SK-N-SH (cell line): ENCODE measurements at regions not wholly inside any gene's neighbourhood (a gene's known extent, or its start where the extent isn't known, plus 50 kb on each side); places are given as distances from the start of the nearest gene placed in this dataset.

ENCODE experiments used
- CTCF ChIA-PET: fragments of 300-600, 350-600 bp; formaldehyde crosslinking; extraction: SDS; loops from one replicate; lab custom pipeline; 2021; lab: Yijun Ruan, JAX
- POLR2A ChIA-PET: fragments of 350-600 bp; sonication (Branson Sonifier 250); formaldehyde crosslinking; extraction: SDS; loops from one replicate; lab custom pipeline; 2020; ENCODE audit warnings: antibody characterized with exemption, inconsistent platforms; lab: Yijun Ruan, JAX
- DNase-seq: peaks from one replicate; pipeline ENCODE4 v3.0.0; 2012
- H2AFZ ChIP-seq: fragments of 200-600 bp; sonication (generic); 2 replicates; pipeline ENCODE4 v1.8.1; 2016; ENCODE audit warnings: antibody characterized with exemption, mild to moderate bottlenecking, low read depth
- H3F3A ChIP-seq: fragments of 200-600 bp; sonication (generic); replicated peaks from 2 replicates; pipeline ENCODE3; 2016; ENCODE audit warnings: antibody characterized with exemption, mild to moderate bottlenecking; ENCODE audit not compliant: insufficient read depth
- H3K27ac ChIP-seq, 2 experiments: fragments of 200-500 bp in 1 of 2; fragments of 200-600 bp in 1 of 2; sonication (Bioruptor generic) in 1 of 2; sonication (generic), shearing (Covaris generic) in 1 of 2; 2 replicates each; pipeline versions ENCODE4 v1.5.1 to v1.6.1; 2014 to 2016; ENCODE audit warnings: low read depth in 2 of 2, inconsistent platforms in 1 of 2, low read length in 1 of 2, mild to moderate bottlenecking in 1 of 2, mixed read lengths in 1 of 2
- H3K27me3 ChIP-seq: fragments of 200-600 bp; sonication (generic), shearing (Covaris generic); 2 replicates; pipeline ENCODE4 v1.6.1; 2016; ENCODE audit warnings: mixed run types; ENCODE audit not compliant: insufficient read depth
- H3K36me3 ChIP-seq, 2 experiments: fragments of 200-500 bp in 1 of 2; fragments of 200-600 bp in 1 of 2; sonication (Bioruptor generic) in 1 of 2; sonication (generic) in 1 of 2; replicated peaks in 1 of 2; 2 replicates each; pipeline versions ENCODE3 to v1.5.1; 2014 to 2016; ENCODE audit warnings: low read length in 1 of 2, mild to moderate bottlenecking in 1 of 2; ENCODE audit not compliant: insufficient read depth in 2 of 2, control insufficient read depth in 1 of 2
- H3K4me1 ChIP-seq, 2 experiments: fragments of 200-500 bp in 1 of 2; fragments of 200-600 bp in 1 of 2; sonication (Bioruptor generic) in 1 of 2; sonication (generic), shearing (Covaris generic) in 1 of 2; 2 replicates each; pipeline versions ENCODE4 v1.5.1 to v1.6.1; 2014 to 2016; ENCODE audit warnings: low read depth in 1 of 2, low read length in 1 of 2, mixed run types in 1 of 2; ENCODE audit not compliant: insufficient read depth in 2 of 2, control insufficient read depth in 1 of 2
- H3K4me2 ChIP-seq: fragments of 200-600 bp; sonication (generic), shearing (Covaris generic); 2 replicates; pipeline ENCODE4 v1.6.1; 2017; ENCODE audit warnings: mixed run types
- H3K4me3 ChIP-seq, 2 experiments: fragments of 200-500 bp in 1 of 2; fragments of 200-600 bp in 1 of 2; sonication (Bioruptor generic) in 1 of 2; sonication (generic), shearing (Covaris generic) in 1 of 2; 2 replicates each; pipeline versions ENCODE4 v1.5.1 to v1.8.1; 2014 to 2016; ENCODE audit warnings: low read depth in 2 of 2, inconsistent platforms in 1 of 2, low read length in 1 of 2, mild to moderate bottlenecking in 1 of 2, mixed read lengths in 1 of 2, moderate library complexity in 1 of 2
- H3K79me2 ChIP-seq: fragments of 200-600 bp; sonication (generic); 2 replicates; pipeline ENCODE4 v1.8.1; 2017; ENCODE audit warnings: mild to moderate bottlenecking; ENCODE audit not compliant: insufficient read depth
- H3K9ac ChIP-seq: fragments of 200-600 bp; sonication (generic); 2 replicates; pipeline ENCODE4 v1.6.1; 2017; ENCODE audit warnings: mixed run types
- H3K9me2 ChIP-seq: fragments of 200-600 bp; sonication (generic); 2 replicates; pipeline ENCODE4 v1.6.1; 2017; ENCODE audit warnings: mixed run types
- H3K9me3 ChIP-seq: fragments of 200-600 bp; sonication (generic); 2 replicates; pipeline ENCODE4 v1.6.1; 2017; ENCODE audit warnings: mixed run types, mild to moderate bottlenecking, moderate library complexity
- H4K20me1 ChIP-seq: fragments of 200-600 bp; sonication (generic); 2 replicates; pipeline ENCODE4 v1.6.1; 2017; ENCODE audit warnings: mild to moderate bottlenecking, mixed run types; ENCODE audit not compliant: insufficient read depth
- CHD2 ChIP-seq: fragments of 150-350 bp; IDR thresholded peaks from 2 replicates; pipeline ENCODE4 v1.6.1; 2018; ENCODE audit warnings: low read length; ENCODE audit not compliant: partially characterized antibody
- ELF1 ChIP-seq: IDR thresholded peaks from 2 replicates; pipeline ENCODE4 v1.4.0; 2012
- EP300 ChIP-seq, 2 experiments: IDR thresholded peaks; 2 replicates each; pipeline versions ENCODE4 v1.4.0 to v1.6.1; 2012; ENCODE audit warnings: borderline replicate concordance in 1 of 2, low read depth in 1 of 2, low read length in 1 of 2
- EZH2phosphoT487 ChIP-seq: fragments of 200-600 bp; sonication (generic); IDR thresholded peaks from 2 replicates; pipeline ENCODE4 v1.6.1; 2017; ENCODE audit warnings: low read depth, mixed run types, mild to moderate bottlenecking, antibody characterized with exemption, moderate library complexity, borderline replicate concordance
- FOXM1 ChIP-seq: IDR thresholded peaks from 2 replicates; pipeline ENCODE4 v1.4.0; 2012; ENCODE audit warnings: low read depth, mild to moderate bottlenecking
- JUND ChIP-seq: IDR thresholded peaks from 2 replicates; pipeline ENCODE4 v1.4.0; 2012
- MEF2A ChIP-seq: IDR thresholded peaks from 2 replicates; pipeline ENCODE4 v1.4.0; 2012; ENCODE audit warnings: low read depth, borderline replicate concordance
- NFIC ChIP-seq: IDR thresholded peaks from 2 replicates; pipeline ENCODE4 v1.4.0; 2012; ENCODE audit warnings: borderline replicate concordance
- NRF1 ChIP-seq: IDR thresholded peaks from 2 replicates; pipeline ENCODE4 v1.6.1; 2012; ENCODE audit warnings: low read depth, mild to moderate bottlenecking, low read length
- RCOR1 ChIP-seq: fragments of 150-350 bp; IDR thresholded peaks from 2 replicates; pipeline ENCODE4 v1.6.1; 2017; ENCODE audit warnings: antibody characterized with exemption, low read length
- RFX5 ChIP-seq: IDR thresholded peaks from 2 replicates; pipeline ENCODE4 v1.6.1; 2012; ENCODE audit warnings: mild to moderate bottlenecking, improper control_type of control experiment, low read length
- RXRA ChIP-seq: IDR thresholded peaks from 2 replicates; pipeline ENCODE4 v1.4.0; 2012; ENCODE audit warnings: low read depth, mild to moderate bottlenecking, borderline replicate concordance
- SIN3A ChIP-seq: IDR thresholded peaks from 2 replicates; pipeline ENCODE4 v1.6.1; 2012; ENCODE audit warnings: low read depth, mild to moderate bottlenecking, low read length, moderate library complexity, borderline replicate concordance
- TCF12 ChIP-seq: IDR thresholded peaks from 2 replicates; pipeline ENCODE4 v1.4.0; 2012
- YY1 ChIP-seq: IDR thresholded peaks from 2 replicates; pipeline ENCODE4 v1.4.0; 2012; ENCODE audit warnings: low read depth, mild to moderate bottlenecking
- WGBS: methylation state at CpG from one replicate; pipeline ENCODE4 v1.1.6; 2017; ENCODE audit warnings: low lambda C conversion rate; 5-methylcytosine and 5-hydroxymethylcytosine counted together
- TF ChIP-seq, protein P1 (sequence below): IDR thresholded peaks from 2 replicates; pipeline ENCODE4 v1.4.0; 2012; ENCODE audit warnings: low read depth, borderline replicate concordance
- TF ChIP-seq, protein P2 (sequence below): fragments of 200-600 bp; sonication (generic); IDR thresholded peaks from 2 replicates; pipeline ENCODE4 v1.6.1; 2017; ENCODE audit warnings: antibody characterized with exemption, mild to moderate bottlenecking, moderate library complexity
- TF ChIP-seq, protein P3 (sequence below): IDR thresholded peaks from 2 replicates; pipeline ENCODE4 v1.6.1; 2012; ENCODE audit warnings: mild to moderate bottlenecking, low read depth, low read length, moderate library complexity
- TF ChIP-seq, protein P4 (sequence below): IDR thresholded peaks from 2 replicates; pipeline ENCODE4; 2012

DNA sequence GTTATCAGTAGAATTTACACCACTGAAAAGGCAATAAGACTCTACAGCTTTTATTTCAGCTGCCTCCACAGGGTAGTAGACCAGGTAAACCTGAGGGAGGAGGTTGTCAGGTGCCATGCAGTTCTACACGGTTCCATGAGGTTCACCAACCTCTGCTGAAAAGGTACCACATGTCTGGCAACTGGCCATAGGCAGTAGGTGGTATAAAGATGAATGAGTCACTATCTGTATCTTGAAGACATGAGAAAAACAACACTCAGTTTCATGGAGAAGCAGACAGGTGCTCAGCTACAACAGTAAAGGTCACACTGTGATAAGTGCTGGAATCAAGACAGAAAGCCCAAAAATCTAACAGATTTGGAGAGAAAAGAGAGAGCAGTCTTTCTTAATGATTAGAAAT, 145.4 kb downstream of the PTGER3 start:
- H4K20me1 ChIP-seq, result no peaks in the 10 kb centered on the region
- no peaks in the 10 kb centered on the region; a peak in 1 of 4 replicates for H3K4me1 ChIP-seq
- no peak for DNase-seq
- H3K9me3 ChIP-seq, result no peaks in the 10 kb centered on the region
- no peak overlapping the region for H3K9ac ChIP-seq
- WGBS, result 0% methylated on average over 1 of the region's 1 CpG
- no peaks in the 10 kb centered on the region for H3K9me2 ChIP-seq
- no peak for TF ChIP-seq TCF12
- no peak for TF ChIP-seq CHD2
- no peak for TF ChIP-seq EZH2phosphoT487
- TF ChIP-seq, protein P1, sequence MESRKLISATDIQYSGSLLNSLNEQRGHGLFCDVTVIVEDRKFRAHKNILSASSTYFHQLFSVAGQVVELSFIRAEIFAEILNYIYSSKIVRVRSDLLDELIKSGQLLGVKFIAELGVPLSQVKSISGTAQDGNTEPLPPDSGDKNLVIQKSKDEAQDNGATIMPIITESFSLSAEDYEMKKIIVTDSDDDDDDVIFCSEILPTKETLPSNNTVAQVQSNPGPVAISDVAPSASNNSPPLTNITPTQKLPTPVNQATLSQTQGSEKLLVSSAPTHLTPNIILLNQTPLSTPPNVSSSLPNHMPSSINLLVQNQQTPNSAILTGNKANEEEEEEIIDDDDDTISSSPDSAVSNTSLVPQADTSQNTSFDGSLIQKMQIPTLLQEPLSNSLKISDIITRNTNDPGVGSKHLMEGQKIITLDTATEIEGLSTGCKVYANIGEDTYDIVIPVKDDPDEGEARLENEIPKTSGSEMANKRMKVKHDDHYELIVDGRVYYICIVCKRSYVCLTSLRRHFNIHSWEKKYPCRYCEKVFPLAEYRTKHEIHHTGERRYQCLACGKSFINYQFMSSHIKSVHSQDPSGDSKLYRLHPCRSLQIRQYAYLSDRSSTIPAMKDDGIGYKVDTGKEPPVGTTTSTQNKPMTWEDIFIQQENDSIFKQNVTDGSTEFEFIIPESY, result no peak
- TF ChIP-seq YY1, result no peak
- no peak for TF ChIP-seq MEF2A
- no peak for TF ChIP-seq EP300 (IDR thresholded peaks at IDR 0.05; ENCODE audit: borderline replicate concordance in 1 of 2, low read depth in 1 of 2, low read length in 1 of 2)
- no peak for TF ChIP-seq ELF1
- no peak for TF ChIP-seq RCOR1
- TF ChIP-seq NRF1, result no peak
- TF ChIP-seq NFIC, result no peak
- TF ChIP-seq, protein P2, sequence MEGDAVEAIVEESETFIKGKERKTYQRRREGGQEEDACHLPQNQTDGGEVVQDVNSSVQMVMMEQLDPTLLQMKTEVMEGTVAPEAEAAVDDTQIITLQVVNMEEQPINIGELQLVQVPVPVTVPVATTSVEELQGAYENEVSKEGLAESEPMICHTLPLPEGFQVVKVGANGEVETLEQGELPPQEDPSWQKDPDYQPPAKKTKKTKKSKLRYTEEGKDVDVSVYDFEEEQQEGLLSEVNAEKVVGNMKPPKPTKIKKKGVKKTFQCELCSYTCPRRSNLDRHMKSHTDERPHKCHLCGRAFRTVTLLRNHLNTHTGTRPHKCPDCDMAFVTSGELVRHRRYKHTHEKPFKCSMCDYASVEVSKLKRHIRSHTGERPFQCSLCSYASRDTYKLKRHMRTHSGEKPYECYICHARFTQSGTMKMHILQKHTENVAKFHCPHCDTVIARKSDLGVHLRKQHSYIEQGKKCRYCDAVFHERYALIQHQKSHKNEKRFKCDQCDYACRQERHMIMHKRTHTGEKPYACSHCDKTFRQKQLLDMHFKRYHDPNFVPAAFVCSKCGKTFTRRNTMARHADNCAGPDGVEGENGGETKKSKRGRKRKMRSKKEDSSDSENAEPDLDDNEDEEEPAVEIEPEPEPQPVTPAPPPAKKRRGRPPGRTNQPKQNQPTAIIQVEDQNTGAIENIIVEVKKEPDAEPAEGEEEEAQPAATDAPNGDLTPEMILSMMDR, result no peak
- TF ChIP-seq FOXM1, result no peak
- TF ChIP-seq, protein P3, sequence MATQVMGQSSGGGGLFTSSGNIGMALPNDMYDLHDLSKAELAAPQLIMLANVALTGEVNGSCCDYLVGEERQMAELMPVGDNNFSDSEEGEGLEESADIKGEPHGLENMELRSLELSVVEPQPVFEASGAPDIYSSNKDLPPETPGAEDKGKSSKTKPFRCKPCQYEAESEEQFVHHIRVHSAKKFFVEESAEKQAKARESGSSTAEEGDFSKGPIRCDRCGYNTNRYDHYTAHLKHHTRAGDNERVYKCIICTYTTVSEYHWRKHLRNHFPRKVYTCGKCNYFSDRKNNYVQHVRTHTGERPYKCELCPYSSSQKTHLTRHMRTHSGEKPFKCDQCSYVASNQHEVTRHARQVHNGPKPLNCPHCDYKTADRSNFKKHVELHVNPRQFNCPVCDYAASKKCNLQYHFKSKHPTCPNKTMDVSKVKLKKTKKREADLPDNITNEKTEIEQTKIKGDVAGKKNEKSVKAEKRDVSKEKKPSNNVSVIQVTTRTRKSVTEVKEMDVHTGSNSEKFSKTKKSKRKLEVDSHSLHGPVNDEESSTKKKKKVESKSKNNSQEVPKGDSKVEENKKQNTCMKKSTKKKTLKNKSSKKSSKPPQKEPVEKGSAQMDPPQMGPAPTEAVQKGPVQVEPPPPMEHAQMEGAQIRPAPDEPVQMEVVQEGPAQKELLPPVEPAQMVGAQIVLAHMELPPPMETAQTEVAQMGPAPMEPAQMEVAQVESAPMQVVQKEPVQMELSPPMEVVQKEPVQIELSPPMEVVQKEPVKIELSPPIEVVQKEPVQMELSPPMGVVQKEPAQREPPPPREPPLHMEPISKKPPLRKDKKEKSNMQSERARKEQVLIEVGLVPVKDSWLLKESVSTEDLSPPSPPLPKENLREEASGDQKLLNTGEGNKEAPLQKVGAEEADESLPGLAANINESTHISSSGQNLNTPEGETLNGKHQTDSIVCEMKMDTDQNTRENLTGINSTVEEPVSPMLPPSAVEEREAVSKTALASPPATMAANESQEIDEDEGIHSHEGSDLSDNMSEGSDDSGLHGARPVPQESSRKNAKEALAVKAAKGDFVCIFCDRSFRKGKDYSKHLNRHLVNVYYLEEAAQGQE, result no peak
- TF ChIP-seq RXRA, result no peak
- no peak for TF ChIP-seq JUND
- TF ChIP-seq RFX5, result no peak
- TF ChIP-seq SIN3A, result no peak
- TF ChIP-seq, protein P4, sequence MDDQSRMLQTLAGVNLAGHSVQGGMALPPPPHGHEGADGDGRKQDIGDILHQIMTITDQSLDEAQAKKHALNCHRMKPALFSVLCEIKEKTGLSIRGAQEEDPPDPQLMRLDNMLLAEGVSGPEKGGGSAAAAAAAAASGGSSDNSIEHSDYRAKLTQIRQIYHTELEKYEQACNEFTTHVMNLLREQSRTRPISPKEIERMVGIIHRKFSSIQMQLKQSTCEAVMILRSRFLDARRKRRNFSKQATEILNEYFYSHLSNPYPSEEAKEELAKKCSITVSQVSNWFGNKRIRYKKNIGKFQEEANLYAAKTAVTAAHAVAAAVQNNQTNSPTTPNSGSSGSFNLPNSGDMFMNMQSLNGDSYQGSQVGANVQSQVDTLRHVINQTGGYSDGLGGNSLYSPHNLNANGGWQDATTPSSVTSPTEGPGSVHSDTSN, result no peak
- TF ChIP-seq, all 33 proteins: peak for 0
- POLR2A ChIA-PET, result no interaction called here
- Histone ChIP-seq H3K36me3 (no peaks in the 10 kb centered on the region), H2AFZ (no peak overlapping the region), H3K4me3 (no peak overlapping the region), H3K4me2 (no peak overlapping the region), H3K27me3 (no peaks in the 10 kb centered on the region), H3K79me2 (no peaks in the 10 kb centered on the region), H3F3A (no peaks in the 10 kb centered on the region), H3K27ac (no peak overlapping the region)
- CTCF ChIA-PET, result interaction anchor here (1.2 kb wide), 1 partner anchor 11 kb away, joined by 3 read pairs; no protein-coding TSS in a partner anchor
